Midbrain (tissue), 1 donor: ENCODE measurements at regions not wholly inside any gene's neighbourhood (a gene's known extent, or its start where the extent isn't known, plus 50 kb on each side); places are given as distances from the start of the nearest gene placed in this dataset.

ENCODE experiments used
- DNase-seq: peaks from one replicate; lab custom pipeline; 2025; lab: John Stamatoyannopoulos, UW

DNA sequence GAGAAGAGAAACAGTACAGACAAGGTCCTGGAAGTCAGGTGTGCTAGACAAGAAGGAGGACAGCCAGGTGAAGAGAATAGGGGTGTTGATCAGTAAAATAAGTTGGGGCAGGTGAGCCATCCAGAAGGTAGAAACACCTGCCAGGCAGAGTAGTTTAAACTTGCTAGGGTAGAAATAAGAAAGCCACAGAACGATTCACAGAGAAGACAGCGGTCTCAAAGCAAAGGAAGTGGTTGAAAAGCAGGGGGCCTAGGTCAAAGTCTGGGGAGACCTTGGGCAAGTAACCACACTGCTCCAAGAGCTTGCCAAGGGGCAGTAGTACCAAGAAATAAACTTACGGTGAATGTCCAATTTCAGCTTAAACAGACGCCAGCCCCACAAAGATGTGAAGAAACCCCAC, 116.6 kb upstream of the PROX1 start:
- no peak for DNase-seq

DNA sequence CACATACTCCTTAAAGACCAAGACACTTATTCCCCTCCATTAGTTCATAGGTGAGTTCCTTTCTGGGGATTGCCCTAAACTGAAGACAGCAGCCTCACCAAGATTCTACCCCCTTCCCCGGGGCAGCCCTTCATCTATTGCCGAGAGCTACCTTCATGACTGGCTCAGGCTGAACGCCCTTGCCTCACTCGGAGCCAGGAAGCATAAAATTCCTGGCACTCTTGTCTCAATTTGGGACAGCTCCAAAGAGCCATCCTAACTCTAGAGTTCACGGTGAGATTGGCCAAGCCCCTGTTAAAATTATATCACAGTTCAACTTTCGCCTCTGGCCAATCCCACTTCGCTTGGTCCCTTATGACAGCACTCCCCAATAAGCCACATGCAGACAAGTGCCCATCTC, 113.0 kb upstream of the PROX1 start:
- no peak for DNase-seq

DNA sequence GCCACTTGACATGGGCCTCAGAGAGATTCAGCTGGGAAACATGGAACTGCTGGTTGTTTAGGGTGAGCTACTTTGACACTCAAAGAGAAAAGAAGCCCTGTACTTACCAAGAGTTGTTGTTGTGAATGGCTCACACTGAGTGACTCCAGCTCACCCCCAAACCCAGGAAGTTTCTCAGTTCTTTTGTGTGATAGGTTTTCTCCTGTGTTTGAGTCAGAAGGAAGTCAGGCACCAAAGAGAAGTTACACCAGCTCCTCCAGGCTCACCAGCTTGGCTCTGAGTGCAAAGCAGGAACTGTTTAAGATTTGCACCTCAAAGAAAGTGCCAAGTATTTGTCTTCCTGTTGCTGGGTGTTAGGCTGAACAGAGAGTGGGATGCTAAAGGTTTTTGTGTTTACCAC, 111.2 kb upstream of the PROX1 start:
- no peak for DNase-seq

DNA sequence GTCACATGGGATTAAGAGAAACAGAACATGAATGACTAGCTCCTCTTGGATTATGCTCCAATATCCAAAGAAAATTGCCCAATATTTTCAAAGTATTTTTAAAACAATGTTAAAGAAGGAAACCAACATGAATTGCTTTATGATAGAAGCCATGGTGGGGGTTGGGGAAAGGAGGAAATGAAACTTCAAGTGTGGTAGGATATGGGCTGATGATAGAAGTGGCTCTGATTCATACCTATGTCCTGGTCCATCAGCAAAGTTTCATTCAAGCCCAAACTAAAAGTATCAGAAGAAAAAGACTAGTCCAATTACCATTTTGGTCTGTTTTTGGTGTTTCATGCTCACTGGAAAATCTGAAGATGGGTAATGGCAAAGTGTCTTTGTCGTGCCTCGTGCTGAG, 104.2 kb upstream of the PROX1 start:
- DNase-seq: no peak

DNA sequence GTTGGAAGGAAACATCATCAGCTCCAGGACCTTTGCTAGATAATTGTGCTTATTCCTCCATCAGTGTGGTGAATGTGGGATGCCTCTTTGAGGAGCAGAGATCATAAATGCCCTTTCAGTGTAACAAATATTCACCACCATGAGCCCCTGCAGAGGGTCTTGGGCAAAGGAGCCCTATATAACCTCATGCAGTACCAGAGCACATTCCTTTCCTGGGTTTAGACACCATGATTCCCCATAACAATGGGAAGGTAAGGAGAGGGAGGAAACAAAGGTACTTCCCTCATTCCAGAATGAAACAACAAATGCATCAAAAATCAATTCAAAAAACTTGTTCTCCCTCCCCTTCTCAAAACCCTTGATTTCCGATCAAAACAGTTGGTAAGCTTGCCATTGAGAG, 103.4 kb upstream of the PROX1 start:
- DNase-seq: peak; percentile 47

DNA sequence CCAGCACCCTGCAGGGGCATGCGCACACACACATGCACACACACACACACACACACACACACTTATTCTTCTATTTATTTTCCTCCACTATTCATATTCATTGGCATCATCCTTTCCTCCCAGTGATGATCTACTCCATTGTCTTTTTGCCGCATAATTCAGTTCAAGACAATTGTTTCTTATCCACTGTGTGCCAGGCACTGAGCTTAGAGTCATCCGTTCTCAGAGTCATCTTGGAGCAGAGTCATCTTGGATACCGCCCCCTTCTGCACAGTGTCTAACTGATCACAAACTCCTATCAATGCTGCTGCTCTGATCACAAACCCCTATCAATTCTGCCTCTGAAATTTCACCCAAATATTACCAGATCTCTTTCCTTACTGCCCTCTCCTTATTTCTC, 102.8 kb upstream of the PROX1 start:
- peak; percentile 67 for DNase-seq

DNA sequence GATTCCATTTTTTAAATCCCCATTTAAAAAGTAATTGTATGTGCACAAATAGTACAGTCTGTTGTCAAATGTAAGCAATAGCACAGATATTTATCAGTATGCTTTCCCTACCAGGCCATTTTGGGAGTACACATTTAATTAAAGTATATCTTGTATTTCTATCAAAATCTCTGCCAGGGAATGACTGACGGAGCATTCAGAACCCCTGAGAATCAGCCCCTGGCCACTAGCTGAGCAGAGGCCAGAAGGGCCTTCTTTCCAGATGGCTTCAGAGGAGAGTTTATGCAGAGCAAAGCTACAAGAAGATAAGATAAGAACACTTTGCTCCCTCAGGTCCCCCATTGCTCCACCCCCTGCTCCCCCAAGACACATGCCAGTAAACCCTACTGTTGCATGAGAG, 99.9 kb upstream of the PROX1 start:
- no peak for DNase-seq

DNA sequence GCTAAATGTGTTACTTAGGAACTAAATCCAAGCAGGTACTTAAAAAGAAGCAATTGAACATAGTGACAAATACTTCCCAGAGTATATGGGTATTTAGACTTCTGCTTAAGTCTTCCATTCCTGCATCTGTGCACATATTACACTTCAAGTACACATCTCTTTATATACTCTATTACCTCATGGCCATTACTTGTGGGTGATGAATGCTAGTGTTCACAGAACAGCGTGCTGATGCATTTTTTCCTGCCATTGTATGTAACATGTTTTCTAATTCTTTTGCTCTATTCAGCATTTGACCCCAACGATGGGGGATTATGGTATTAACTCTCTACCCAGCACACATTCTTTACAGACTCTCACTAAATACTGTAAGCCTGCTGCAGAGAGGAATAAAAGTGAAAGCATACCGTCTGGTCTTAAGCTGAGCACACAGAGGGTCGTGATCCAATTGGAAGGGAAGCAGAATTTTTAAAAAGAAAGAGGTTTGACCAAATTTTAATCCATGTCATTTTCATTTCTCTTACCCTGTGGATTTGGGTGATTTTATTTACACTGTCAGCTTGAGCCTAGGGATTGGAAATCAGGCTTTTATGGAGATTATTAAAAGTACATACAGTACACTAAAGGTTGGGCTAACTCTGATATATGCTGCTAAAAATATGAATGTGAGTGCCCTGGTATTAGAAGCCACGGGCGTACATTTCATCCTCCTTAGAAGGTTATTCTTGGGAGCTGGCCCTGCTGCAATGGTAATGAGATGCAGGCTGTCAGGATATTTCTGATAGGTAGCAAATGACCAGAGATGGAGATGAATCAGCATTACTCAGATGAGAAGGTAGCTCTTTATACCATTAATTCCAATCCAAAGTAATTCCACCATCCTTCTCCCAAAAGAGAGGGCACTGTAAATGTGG, 95.5 kb upstream of the PROX1 start:
- DNase-seq: no peak

DNA sequence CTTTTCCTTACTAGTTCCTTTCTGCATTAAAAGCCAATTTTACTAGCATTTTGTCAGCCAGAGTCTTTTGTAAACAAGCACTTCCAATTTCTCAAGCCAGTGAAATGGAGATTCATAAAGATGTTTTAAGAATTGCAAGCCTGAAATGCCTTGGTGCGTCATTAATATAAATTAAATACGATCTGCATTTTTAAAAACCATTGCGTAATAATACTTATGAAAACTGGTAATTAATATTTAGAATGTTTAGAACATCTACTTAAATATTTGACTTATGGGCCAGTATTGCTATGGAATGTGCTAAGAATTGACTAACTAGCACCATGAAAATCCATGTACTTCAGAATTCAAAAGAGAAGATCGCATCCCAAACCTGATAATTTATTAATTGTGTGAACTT, 89.1 kb upstream of the PROX1 start:
- DNase-seq: no peak

DNA sequence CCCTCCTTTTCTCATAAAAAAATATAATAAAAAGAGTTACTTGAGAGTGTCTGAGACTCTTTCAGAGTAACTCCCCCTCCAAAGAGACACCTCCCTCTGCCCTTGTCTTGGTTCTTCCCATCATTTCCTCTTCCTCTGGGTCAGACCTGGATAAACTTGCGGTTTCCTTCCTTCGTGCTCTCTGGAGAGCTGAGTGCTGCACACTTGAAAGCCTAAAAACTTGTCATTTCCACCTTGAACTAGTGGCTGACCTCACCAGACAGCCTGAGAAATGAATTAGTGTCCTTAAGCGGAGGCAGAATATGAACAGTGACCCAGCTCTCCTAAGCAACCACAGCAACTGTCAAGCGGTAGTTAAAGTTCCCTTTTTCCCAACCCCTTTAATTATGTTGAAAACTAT, 88.4 kb upstream of the PROX1 start:
- no peak for DNase-seq

DNA sequence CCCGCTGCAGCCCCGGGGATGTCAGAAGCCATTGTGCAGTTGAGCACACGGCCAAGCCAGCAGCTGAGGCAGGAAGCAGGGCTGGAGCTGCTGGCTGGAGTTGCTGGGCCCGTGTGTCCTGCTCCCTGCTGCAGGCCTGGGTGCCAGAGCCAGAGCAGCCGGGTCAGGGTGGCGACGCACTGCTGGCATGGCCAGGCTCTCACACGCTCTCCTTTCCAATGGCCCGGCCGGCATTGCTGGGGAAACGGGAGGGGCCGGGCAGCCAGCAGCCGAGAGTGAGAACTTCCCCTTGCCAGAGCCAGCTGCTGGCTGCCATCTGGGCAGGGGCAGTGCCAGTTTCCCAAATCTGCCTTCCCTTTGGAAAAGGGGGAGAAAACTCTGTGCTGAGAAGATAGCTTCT, 82.4 kb upstream of the PROX1 start:
- DNase-seq: peak; percentile 59

DNA sequence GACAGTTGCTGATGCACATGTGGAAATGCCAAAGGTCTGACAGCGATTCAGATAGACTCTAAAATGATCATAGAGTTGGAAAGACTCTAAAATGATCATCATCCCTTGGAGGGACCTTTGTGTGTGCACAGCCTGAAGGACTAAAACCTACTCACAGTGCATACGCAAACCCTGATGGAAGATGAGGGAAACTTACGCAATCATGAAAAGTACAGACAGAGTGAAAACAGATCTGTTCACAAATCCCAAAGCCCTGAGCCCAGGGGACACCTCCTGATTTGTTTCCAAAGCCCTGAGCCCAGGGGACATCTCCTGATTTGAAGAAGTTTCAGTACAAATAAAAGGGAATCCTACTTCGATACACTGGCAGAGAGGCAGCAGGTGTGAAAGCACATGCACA, 79.3 kb upstream of the PROX1 start:
- DNase-seq: no peak

DNA sequence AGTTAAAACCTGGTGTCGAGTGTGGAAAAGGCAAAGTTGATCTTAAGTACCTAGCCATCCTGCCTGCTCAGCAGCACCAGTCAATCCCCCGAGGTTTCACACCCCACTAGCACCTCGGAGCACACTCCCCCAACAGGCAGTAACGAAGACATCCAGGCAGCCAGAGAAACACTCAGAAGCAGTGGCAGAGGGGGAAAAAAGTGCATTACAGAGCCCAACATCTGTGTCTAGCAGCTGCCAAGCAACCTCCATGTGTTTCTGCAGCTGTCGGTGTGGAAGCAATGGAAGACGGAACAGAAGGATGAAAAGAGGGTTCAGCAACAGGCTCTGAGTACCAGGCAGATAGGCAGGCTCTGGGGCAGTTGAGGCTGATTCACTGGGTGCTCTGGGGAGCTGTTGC, 73.4 kb upstream of the PROX1 start:
- DNase-seq: no peak

DNA sequence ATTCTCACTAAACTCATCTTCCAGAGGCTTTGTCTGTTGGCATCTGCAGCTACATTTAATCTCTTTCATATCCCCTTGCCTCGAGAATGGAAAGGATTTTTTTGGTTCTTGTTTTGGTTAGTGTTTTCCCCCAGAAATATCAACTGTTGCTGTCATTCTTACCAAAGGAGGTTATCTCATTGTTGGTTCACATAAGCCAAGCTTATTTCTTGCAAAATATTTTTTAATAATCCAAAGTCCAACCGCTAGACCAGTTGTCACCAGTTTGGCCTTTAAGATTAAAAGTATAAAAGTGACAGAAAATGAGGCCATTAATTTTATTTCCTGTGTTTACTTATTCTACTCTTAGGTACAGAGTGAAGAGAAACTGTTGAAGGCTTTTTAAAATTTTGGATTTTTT, 66.5 kb upstream of the PROX1 start:
- DNase-seq: no peak

DNA sequence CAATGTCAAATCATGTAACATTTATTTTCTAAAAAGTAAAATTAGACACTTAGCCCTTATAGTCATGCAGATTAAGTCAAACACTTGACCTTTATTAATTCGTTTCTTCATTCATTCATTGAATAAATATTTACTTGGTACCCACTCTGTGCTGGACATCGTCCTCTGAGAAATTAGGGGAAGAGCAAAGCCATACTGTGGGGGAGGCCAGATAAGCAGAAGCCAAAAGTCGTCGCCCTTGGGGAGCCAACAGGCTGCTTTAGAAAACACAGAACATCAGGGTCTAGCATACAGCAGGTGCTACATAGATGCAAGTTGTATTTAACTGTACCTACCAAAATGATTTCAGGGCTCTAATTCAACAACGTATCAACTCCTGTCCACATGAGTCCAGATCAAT, 66.1 kb upstream of the PROX1 start:
- DNase-seq: no peak

DNA sequence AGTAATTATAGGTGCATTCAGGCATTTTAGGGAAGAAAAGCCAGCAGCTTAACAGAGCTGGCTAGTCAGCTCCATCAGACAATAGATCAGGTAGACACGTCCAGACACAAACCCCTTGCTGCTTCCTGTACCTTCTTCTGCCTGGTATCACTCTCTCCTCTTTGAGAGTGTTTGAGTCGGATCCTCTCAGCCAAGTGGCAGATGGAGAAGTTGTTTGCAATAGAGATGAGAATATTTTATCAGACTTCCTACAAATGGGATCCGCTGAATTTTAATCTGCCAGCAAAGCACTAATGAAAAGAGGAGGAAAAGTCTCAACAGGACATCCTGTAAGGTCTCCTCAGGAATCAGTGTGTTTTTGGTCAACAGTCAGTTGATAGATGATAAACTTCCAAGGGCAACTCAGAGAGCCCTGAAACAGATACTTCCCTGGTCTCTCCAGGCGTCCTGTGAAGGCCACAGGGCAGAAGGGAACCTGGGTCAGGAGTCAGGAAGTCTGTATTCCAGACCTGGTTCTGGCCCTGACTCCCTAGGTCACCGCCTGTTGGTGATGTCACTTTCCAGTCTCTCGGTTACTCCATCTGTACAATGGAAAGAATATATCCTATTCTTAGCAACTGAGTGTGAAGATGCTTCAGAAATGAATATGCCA, 62.1 kb upstream of the PROX1 start:
- no peak for DNase-seq

DNA sequence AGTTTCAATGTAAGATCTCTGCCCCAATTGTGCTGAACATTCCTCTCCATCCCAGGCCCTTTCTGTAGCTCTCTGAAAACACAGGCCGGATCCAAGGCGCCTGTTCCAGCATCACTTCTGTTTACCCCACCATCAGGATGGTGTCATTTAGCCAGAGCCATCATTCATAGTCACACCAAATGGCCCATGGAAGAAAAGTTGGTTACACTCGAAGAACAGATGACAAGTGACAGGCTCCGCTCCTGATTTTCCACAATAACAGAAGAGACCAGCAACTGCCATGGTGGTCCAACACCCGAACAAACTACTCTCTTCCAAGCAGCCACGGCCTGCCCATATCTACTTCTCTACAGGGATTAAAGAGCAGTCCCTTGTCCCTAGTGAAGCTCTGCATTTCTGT, 59.9 kb upstream of the PROX1 start:
- no peak for DNase-seq

DNA sequence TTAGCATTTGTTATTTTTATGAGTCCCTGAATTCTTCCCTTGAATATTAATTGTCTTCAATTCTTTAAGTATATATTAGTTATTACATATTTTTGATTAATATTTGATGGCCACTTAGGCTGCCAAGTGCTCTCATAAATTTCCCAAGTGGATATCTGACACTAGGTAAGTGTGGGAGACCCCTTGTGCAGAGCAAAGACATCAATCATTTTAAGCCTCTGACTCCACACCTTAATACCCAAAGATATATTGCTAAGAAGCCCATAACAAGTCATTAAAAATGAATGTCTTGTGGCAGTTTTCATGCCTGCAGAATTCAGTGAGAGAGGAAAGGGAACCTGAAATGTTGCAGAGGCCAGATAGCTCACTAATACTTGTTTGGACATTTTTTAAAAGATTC, 58.4 kb upstream of the PROX1 start:
- DNase-seq: no peak

DNA sequence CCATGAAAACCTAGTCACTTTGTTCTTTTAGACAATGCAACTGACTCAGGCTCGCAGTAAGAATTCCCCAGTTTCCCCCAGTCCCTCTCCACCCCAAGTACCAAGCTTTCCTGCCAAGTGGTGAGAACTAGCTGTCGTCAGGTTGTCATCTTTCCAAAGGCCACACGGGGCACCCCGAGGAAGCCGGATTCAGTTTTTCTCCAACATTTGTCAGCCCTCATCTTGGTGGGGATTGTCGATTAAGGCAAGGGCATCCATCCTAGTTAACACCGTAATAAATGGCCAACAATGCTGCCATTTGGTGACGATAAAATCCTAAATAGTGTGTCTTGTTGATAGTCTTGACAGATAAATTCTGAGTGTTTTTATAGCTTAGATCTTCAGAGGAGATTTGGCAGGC, 55.9 kb upstream of the PROX1 start:
- no peak for DNase-seq

DNA sequence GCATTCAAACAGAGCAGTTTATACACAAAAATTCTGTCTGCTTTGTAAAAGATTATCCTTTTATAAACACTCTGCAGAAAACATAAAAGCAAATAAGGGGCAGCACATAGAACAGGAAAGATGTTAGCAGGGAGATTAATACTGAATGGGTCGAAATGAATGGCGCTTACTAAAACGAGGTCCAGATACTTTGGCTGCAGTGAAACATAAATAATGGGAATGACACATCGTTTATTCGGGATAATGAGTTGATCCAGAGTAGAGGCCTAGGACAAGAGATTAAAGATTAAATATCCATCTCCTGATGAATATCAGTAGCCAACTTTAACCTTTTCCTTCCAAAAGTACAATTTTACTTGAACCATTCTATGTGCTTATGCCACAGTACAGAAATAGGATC, 54.4 kb upstream of the PROX1 start:
- DNase-seq: no peak

DNA sequence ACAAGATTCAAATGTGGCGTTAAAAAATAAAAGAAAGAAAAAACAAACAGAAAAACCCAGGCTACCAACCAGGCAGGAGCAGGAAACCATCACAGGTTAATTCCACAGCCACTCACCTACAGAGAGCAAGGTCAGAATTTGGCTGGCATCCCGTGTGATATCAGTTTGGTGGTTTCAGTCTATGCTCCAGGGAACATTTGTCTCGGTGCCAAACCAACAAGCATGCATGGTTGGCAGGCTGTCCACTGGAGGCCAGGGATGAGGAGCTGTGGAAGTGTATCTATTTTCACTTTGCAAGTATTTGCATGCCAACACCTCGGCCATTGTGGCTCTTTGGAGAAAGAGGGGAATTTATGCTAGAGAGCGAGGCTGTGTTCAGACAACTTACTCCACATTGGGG, 53.1 kb upstream of the PROX1 start:
- no peak for DNase-seq

DNA sequence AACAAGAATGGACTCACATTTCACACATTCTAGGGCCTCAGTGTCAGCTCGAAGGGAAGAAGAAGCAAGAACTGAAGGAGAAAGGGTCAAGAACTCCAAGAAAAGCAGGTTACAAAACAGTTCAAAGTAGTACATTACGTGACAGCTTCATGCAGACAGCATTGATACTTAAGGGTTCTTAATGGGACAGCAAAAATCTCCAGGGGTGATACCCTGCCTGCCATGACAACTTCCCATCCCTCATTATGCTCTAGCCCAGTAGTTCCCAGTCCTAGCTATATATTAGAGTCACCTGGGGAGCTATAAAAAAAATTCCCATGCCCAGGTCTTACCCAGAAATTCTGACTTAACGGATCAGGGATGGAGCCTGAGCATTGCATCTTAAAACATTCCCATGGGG, 51.2 kb upstream of the PROX1 start:
- DNase-seq: no peak
